HG03139 (cell line): ENCODE measurements at regions not wholly inside any gene's neighbourhood (a gene's known extent, or its start where the extent isn't known, plus 50 kb on each side); places are given as distances from the start of the nearest gene placed in this dataset.
"Not testable (repeated sequence)": the region's sequence is repeated elsewhere in the genome, so short reads cannot be mapped to it uniquely, and the experiment has no call there.

Experiments used
- ATAC-seq: cut with Tn5 transposase; IDR thresholded peaks from one replicate; pipeline ENCODE4 v1.9.1; 2021; ENCODE audit not compliant: unreplicated experiment

- not testable (repeated sequence) for ATAC-seq
These were observed 210.8 kb downstream of the CCDC74A start for GRCh38 chr2:131738533-131738932.

GRCh38 chr2:131738996-131739434 lies 211.3 kb downstream of the CCDC74A start:
- ATAC-seq: not testable (repeated sequence)

- no peak for ATAC-seq
These were observed 226.2 kb downstream of the CCDC74A start for GRCh38 chr2:131753640-131754561.

GRCh38 chr2:131754929-131755720 lies 227.4 kb downstream of the CCDC74A start:
- ATAC-seq: no peak

GRCh38 chr2:131756141-131756907 lies 228.6 kb downstream of the CCDC74A start:
- no peak for ATAC-seq

GRCh38 chr2:131758941-131759340 lies 231.3 kb downstream of the CCDC74A start:
- not testable (repeated sequence) for ATAC-seq

GRCh38 chr2:131774955-131775555 lies 247.4 kb downstream of the CCDC74A start:
- not testable (repeated sequence) for ATAC-seq

GRCh38 chr2:131775903-131776506 lies 248.3 kb downstream of the CCDC74A start:
- ATAC-seq: not testable (repeated sequence)

- not testable (repeated sequence) for ATAC-seq
These were observed 252.8 kb downstream of the CCDC74A start for GRCh38 chr2:131780446-131780845.

- ATAC-seq: no peak
These were observed 273.6 kb downstream of the CCDC74A start for GRCh38 chr2:131801210-131801744.

GRCh38 chr2:131801745-131802350 lies 274.2 kb downstream of the CCDC74A start:
- ATAC-seq: peak; percentile 93

- ATAC-seq: not testable (repeated sequence)
These were observed 274.7 kb downstream of the CCDC74A start for GRCh38 chr2:131802351-131802836.

- ATAC-seq: not testable (repeated sequence)
These were observed 275.5 kb downstream of the CCDC74A start for GRCh38 chr2:131803237-131803636.

- ATAC-seq: not testable (repeated sequence)
These were observed 284.9 kb downstream of the CCDC74A start for GRCh38 chr2:131812605-131813004.

- ATAC-seq: not testable (repeated sequence)
These were observed 285.7 kb downstream of the CCDC74A start for GRCh38 chr2:131813378-131813777.

GRCh38 chr2:131818267-131818973 lies 290.7 kb downstream of the CCDC74A start:
- ATAC-seq: not testable (repeated sequence)

GRCh38 chr2:131822237-131822721 lies 294.6 kb downstream of the CCDC74A start:
- not testable (repeated sequence) for ATAC-seq

GRCh38 chr2:131823058-131823457 lies 295.4 kb downstream of the CCDC74A start:
- not testable (repeated sequence) for ATAC-seq
